Prostate gland (tissue), 2 donors: ENCODE measurements at regions not wholly inside any gene's neighbourhood (a gene's known extent, or its start where the extent isn't known, plus 50 kb on each side); places are given as distances from the start of the nearest gene placed in this dataset.

Experiments
- CTCF ChIP-seq, 4 experiments: fragments of 200-600 bp in 2 of 4; fragments of 450-650 bp in 2 of 4; sonication (generic) in 2 of 4; IDR thresholded peaks; 1 replicate in 3 of 4; 2 replicates in 1 of 4; pipeline ENCODE4 v1.5.1; 2016 to 2019; ENCODE audit warnings: antibody characterized with exemption in 4 of 4, mild to moderate bottlenecking in 2 of 4, moderate library complexity in 2 of 4
- POLR2A ChIP-seq: fragments of 450-650 bp; IDR thresholded peaks from one replicate; pipeline ENCODE4 v1.6.1; 2016; ENCODE audit warnings: antibody characterized with exemption, mild to moderate bottlenecking
- POLR2AphosphoS5 ChIP-seq: sonication (generic); formaldehyde crosslinking; IDR thresholded peaks from one replicate; pipeline ENCODE4 v1.6.1; 2017; ENCODE audit warnings: antibody characterized with exemption

DNA sequence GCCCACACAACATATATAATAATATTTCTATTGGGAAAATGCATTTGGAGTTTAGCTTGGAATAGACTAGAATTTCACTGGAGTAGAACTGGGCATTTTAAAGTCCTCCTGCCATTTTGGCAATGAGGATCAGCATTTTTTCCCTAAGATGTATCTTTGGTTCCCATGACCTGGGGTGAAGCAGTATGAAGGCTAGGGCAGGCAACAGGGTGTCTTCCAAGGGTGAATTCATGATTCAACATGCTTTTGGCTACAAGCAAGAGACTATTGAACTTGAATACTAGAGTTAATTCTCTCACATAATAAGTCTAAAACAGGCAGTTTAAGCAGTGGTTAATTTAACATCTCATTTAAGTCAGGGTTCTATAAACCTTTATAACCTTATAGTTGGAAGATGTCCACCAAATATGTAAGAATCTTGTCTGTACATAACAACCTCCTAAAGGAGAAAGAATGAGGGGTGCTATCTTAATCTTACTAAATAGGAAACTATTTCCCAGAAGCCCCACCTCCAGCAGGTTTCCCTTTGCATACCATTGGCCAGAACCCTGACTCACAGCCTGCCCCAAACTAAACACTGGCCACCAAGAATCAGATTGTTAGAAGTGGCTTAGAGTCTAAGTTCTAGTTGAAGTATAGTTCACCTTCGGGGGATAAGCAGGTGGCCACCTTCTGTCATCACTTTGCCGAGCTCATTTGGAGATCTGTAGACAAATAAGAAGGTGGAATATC is 96.0 kb upstream of the PRPS1L1 start:
- TF ChIP-seq CTCF (IDR thresholded peaks at IDR 0.05) (no peak), POLR2A (no peak), POLR2AphosphoS5 (no peak)
